ENCODE measurements at regions not wholly inside any gene's neighbourhood (a gene's known extent, or its start where the extent isn't known, plus 50 kb on each side); places are given as distances from the start of the nearest gene placed in this dataset.

- TF ChIP-seq FOXP2 (optimal IDR thresholded peaks at IDR 0.05; ENCODE audit: borderline replicate concordance, extremely low read depth, extremely low read length, insufficient read depth): no peak
- TF ChIP-seq SIN3A (IDR thresholded peaks at IDR 0.05; ENCODE audit: borderline replicate concordance, insufficient read depth, low read length): no peak
- TF ChIP-seq TAF1 (IDR thresholded peaks at IDR 0.05; ENCODE audit: borderline replicate concordance, insufficient read depth, low read length): no peak
- TF ChIP-seq POLR2AphosphoS5 (IDR thresholded peaks at IDR 0.05; ENCODE audit: low read depth, low read length): no peak
- TF ChIP-seq REST (IDR thresholded peaks at IDR 0.05; ENCODE audit: insufficient read depth in 1 of 2, low read depth in 2 of 2, low read length in 2 of 2): no peak
These were observed 363.7 kb upstream of the RGMA start for GRCh38 chr15:93452537-93453211.

GRCh38 chr15:93451822-93452221, 362.8 kb upstream of the RGMA start:
- TF ChIP-seq POLR2AphosphoS5 (IDR thresholded peaks at IDR 0.05; ENCODE audit: low read depth, low read length) (no peak), TAF1 (IDR thresholded peaks at IDR 0.05; ENCODE audit: borderline replicate concordance, insufficient read depth, low read length) (no peak), REST (IDR thresholded peaks at IDR 0.05; ENCODE audit: insufficient read depth in 1 of 2, low read depth in 2 of 2, low read length in 2 of 2) (no peak), SIN3A (IDR thresholded peaks at IDR 0.05; ENCODE audit: borderline replicate concordance, insufficient read depth, low read length) (no peak), FOXP2 (optimal IDR thresholded peaks at IDR 0.05; ENCODE audit: borderline replicate concordance, extremely low read depth, extremely low read length, insufficient read depth) (no peak)

- TF ChIP-seq REST (IDR thresholded peaks at IDR 0.05; ENCODE audit: insufficient read depth in 1 of 2, low read depth in 2 of 2, low read length in 2 of 2) (no peak), SIN3A (IDR thresholded peaks at IDR 0.05; ENCODE audit: borderline replicate concordance, insufficient read depth, low read length) (no peak), TAF1 (IDR thresholded peaks at IDR 0.05; ENCODE audit: borderline replicate concordance, insufficient read depth, low read length) (no peak), FOXP2 (optimal IDR thresholded peaks at IDR 0.05; ENCODE audit: borderline replicate concordance, extremely low read depth, extremely low read length, insufficient read depth) (no peak), POLR2AphosphoS5 (IDR thresholded peaks at IDR 0.05; ENCODE audit: low read depth, low read length) (no peak)
These were observed 362.3 kb upstream of the RGMA start for GRCh38 chr15:93451265-93451664.

- TF ChIP-seq REST (IDR thresholded peaks at IDR 0.05; ENCODE audit: insufficient read depth in 1 of 2, low read depth in 2 of 2, low read length in 2 of 2): no peak
- TF ChIP-seq TAF1 (IDR thresholded peaks at IDR 0.05; ENCODE audit: borderline replicate concordance, insufficient read depth, low read length): no peak
- no peak for TF ChIP-seq SIN3A (IDR thresholded peaks at IDR 0.05; ENCODE audit: borderline replicate concordance, insufficient read depth, low read length)
- TF ChIP-seq FOXP2 (optimal IDR thresholded peaks at IDR 0.05; ENCODE audit: borderline replicate concordance, extremely low read depth, extremely low read length, insufficient read depth): no peak
- TF ChIP-seq POLR2AphosphoS5 (IDR thresholded peaks at IDR 0.05; ENCODE audit: low read depth, low read length): no peak
These were observed 360.8 kb upstream of the RGMA start for GRCh38 chr15:93449798-93450197.

Measured in PFSK-1 (cell line).